Calu3 (cell line): ENCODE measurements at regions not wholly inside any gene's neighbourhood (a gene's known extent, or its start where the extent isn't known, plus 50 kb on each side); places are given as distances from the start of the nearest gene placed in this dataset.

ENCODE experiments used
- BruUV-seq: library from RNA; stranded (reverse); fragments of 400-500 nt; replicated peaks from 2 replicates; lab custom pipeline; 2021; lab: Mats Ljungman, UMichigan
- CTCF ChIA-PET: fragments of 300-600 bp; sonication (Branson Sonifier 250); formaldehyde crosslinking; loops from one replicate; lab custom pipeline; 2022; ENCODE audit warnings: antibody characterized with exemption; lab: Charles Lee
- DNase-seq: peaks from one replicate; pipeline ENCODE4 v3.0.0; 2022
- H3K27ac Mint-ChIP-seq: one replicate; pipeline ENCODE4 v1.8.0; 2022; ENCODE audit warnings: mixed read lengths; ENCODE audit not compliant: unreplicated experiment
- H3K27me3 Mint-ChIP-seq: one replicate; pipeline ENCODE4 v1.8.0; 2022; ENCODE audit warnings: mixed read lengths; ENCODE audit not compliant: unreplicated experiment
- H3K36me3 Mint-ChIP-seq: one replicate; pipeline ENCODE4 v1.8.0; 2022; ENCODE audit warnings: mild to moderate bottlenecking, moderate library complexity, mixed read lengths; ENCODE audit not compliant: insufficient read depth, unreplicated experiment
- H3K4me1 Mint-ChIP-seq: one replicate; pipeline ENCODE4 v1.8.0; 2022; ENCODE audit warnings: mild to moderate bottlenecking, low read depth, mixed read lengths; ENCODE audit not compliant: unreplicated experiment
- H3K4me3 Mint-ChIP-seq: one replicate; pipeline ENCODE4 v1.8.0; 2022; ENCODE audit warnings: mild to moderate bottlenecking, low read depth, moderate library complexity, mixed read lengths; ENCODE audit not compliant: unreplicated experiment
- H3K9me3 Mint-ChIP-seq: one replicate; pipeline ENCODE4 v1.8.0; 2022; ENCODE audit warnings: low read depth, mixed read lengths; ENCODE audit not compliant: unreplicated experiment
- intact Hi-C: fragments of 100-400 bp; cut with micrococcal nuclease; formaldehyde crosslinking; loops from one replicate; pipeline ENCODE4 v1.10.0; 2022; ENCODE audit not compliant: unreplicated experiment
- TF ChIP-seq, protein P1 (sequence below): fragments of 200-600 bp; IDR thresholded peaks from one replicate; pipeline ENCODE4 v1.8.0; 2022; ENCODE audit warnings: antibody characterized with exemption; ENCODE audit not compliant: unreplicated experiment

DNA sequence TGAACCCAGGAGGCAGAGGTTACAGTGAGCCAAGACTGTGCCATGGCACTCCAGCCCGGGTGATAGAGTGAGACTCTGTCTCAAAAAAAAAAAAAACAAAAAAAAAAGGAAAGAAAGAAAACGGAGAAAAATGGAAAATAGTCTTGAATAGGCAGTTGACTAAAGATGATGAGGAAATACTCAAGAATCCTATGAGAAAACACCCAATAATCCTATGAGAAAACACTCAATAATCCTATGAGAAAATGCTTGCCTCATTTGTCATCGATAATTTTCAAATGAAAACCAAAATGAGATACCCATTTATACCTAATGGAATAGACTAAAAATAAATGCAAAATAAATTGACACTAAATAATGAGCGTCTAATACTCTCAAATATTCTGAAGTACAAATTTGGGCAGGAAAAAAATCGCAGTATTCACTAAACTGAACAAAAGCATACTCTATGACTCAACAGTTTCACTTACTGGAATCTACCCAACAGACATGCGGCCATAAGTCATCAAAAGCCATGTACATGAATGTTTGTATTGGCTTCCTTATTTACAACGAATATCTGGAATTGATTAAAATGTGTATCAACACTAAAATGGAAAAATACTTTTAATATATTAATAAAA, 733.9 kb upstream of the CHRM3 start:
- Mint-ChIP-seq H3K36me3 (peaks cover 5% of the 10 kb centered on the region), H3K9me3 (no peaks in the 10 kb centered on the region), H3K4me3 (no peak overlapping the region), H3K27ac (peak overlapping the region; percentile 44), H3K4me1 (peaks cover 40% of the 10 kb centered on the region), H3K27me3 (no peaks in the 10 kb centered on the region)
- TF ChIP-seq, protein P1, sequence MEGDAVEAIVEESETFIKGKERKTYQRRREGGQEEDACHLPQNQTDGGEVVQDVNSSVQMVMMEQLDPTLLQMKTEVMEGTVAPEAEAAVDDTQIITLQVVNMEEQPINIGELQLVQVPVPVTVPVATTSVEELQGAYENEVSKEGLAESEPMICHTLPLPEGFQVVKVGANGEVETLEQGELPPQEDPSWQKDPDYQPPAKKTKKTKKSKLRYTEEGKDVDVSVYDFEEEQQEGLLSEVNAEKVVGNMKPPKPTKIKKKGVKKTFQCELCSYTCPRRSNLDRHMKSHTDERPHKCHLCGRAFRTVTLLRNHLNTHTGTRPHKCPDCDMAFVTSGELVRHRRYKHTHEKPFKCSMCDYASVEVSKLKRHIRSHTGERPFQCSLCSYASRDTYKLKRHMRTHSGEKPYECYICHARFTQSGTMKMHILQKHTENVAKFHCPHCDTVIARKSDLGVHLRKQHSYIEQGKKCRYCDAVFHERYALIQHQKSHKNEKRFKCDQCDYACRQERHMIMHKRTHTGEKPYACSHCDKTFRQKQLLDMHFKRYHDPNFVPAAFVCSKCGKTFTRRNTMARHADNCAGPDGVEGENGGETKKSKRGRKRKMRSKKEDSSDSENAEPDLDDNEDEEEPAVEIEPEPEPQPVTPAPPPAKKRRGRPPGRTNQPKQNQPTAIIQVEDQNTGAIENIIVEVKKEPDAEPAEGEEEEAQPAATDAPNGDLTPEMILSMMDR, result no peak
- CTCF ChIA-PET, result no interaction called here
- no peak for DNase-seq
- intact Hi-C loops, result no loop called here
- no TSS peak for BruUV-seq

DNA sequence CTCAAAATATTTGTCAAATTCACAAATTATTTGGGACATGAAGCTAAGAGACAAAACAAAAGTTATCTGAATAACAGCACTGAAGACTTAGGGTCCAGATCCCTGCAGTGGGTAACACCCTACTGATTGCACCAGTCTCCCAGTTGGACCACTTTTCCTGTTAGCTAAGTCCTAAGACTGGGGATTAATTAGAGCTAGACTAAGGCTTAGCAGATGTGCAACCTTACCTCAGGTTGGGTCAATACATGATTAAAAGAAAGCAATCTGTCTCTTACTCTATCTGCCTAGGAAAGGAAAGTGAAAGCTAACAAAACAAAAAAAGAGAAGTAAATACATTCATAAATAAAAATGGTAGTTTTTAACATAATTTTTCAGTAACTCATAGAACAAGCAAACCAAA, 737.2 kb upstream of the CHRM3 start:
- Mint-ChIP-seq H3K4me3 (no peak overlapping the region), H3K27ac (peak overlapping the region; percentile 60), H3K9me3 (no peaks in the 10 kb centered on the region), H3K27me3 (no peaks in the 10 kb centered on the region), H3K36me3 (peaks cover 5% of the 10 kb centered on the region), H3K4me1 (peaks cover 50% of the 10 kb centered on the region)
- BruUV-seq, result no TSS peak
- intact Hi-C loops, result loop anchor here (5.0 kb wide), 1 partner anchor 787 kb away; no protein-coding TSS in a partner anchor
- TF ChIP-seq, protein P1, result no peak
- no peak for DNase-seq
- CTCF ChIA-PET, result no interaction called here

DNA sequence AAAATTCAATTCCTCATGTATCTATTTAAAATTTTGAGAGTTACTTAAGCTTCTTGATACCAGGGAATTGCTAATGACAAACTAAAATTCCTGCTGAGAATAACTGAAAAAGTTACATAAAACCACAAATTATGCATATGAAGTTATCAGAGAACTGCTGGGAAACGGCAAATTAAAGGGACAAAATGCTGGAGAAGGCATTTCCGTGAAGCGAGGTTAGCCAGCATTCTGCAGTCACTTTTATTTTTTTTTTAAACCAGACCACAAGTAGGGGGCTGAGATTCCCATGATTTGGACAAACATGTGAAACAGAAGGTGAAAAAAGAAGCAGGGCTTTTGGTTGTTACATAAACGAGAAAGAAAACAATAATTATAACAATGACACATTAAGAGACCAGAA, 737.6 kb upstream of the CHRM3 start:
- peak overlapping the region; percentile 60 for H3K27ac Mint-ChIP-seq
- no peaks in the 10 kb centered on the region for H3K9me3 Mint-ChIP-seq
- DNase-seq, result no peak
- intact Hi-C loops, result loop anchor here (5.0 kb wide), 1 partner anchor 786 kb away; no protein-coding TSS in a partner anchor
- no TSS peak for BruUV-seq
- no peak overlapping the region for H3K4me3 Mint-ChIP-seq
- CTCF ChIA-PET, result no interaction called here
- H3K36me3 Mint-ChIP-seq, result peaks cover 5% of the 10 kb centered on the region
- TF ChIP-seq, protein P1, result no peak
- H3K27me3 Mint-ChIP-seq, result no peaks in the 10 kb centered on the region
- H3K4me1 Mint-ChIP-seq, result peaks cover 45% of the 10 kb centered on the region

DNA sequence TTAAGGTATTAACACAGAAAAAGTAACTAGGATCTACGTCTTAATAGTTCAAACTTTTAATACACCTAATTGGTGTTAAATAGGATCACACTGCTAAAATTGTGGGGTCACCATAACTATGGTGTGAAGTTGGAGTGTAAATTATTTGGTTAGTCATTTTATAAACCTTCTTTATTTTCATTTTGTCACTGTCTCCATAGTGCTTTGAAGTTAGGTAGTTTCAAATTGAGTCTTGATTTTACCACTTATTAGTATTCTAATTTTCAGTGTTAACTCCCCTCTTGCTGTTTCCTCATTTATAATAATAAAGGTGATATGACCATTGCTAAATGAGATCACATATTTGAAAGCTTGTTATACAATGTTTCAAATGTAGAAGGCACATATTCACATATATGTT, 738.1 kb upstream of the CHRM3 start:
- peak overlapping the region; percentile 60 for H3K27ac Mint-ChIP-seq
- H3K27me3 Mint-ChIP-seq, result no peaks in the 10 kb centered on the region
- H3K4me1 Mint-ChIP-seq, result peaks cover 41% of the 10 kb centered on the region
- TF ChIP-seq, protein P1, result no peak
- no peaks in the 10 kb centered on the region for H3K9me3 Mint-ChIP-seq
- no peak for DNase-seq
- intact Hi-C loops, result loop anchor here (5.0 kb wide), 1 partner anchor 786 kb away; no protein-coding TSS in a partner anchor
- BruUV-seq, result no TSS peak
- H3K36me3 Mint-ChIP-seq, result peaks cover 5% of the 10 kb centered on the region
- CTCF ChIA-PET, result no interaction called here
- H3K4me3 Mint-ChIP-seq, result no peak overlapping the region
